ENCODE measurements at regions not wholly inside any gene's neighbourhood (a gene's known extent, or its start where the extent isn't known, plus 50 kb on each side); places are given as distances from the start of the nearest gene placed in this dataset.

DNA sequence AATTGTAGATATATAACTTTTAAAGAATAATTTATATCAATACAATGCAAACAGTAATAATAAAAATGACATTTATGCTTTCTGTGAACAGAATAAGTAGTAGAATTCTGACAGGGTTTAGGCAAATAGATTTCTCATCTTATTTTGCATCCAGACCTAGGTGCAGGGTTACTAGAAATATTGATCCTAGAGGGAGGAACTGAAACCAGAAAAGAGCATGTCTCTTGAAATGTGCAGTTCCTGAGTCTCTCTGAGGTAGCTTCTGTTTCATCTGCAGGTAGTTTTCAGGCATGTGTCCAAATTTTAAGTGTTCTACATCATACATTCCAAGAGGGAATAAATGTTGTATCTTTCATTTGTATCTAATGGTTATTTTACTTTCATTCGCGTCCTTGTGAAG is 631.9 kb upstream of the ADGRL4 start:
- no peaks in the 10 kb centered on the region for H3K36me3 ChIP-seq (replicated peaks in 1 of 2; ENCODE audit: control insufficient read depth in 1 of 2, insufficient read depth in 2 of 2, low read length in 2 of 2)
- no peak overlapping the region for H3K9ac ChIP-seq (ENCODE audit: insufficient read depth, low read depth, low read length)
- 94% methylated on average over 2 of the region's 2 CpGs for WGBS (ENCODE audit: low lambda C conversion rate)
- no peaks in the 10 kb centered on the region for H3K4me1 ChIP-seq (ENCODE audit: insufficient read depth, low read length)
- ChIA-PET POLR2A (no interaction called here), CTCF (ENCODE audit: low intra/inter-chr PET ratio, low total read pairs) (no interaction called here)
- no TSS peak for BruUV-seq (replicated peaks)
- H2AFZ ChIP-seq (ENCODE audit: low read length) = no peak overlapping the region
- no peaks in the 10 kb centered on the region for H3K27me3 ChIP-seq (ENCODE audit: control insufficient read depth in 1 of 2, insufficient read depth in 2 of 2, low read length in 2 of 2)
- no peaks in the 10 kb centered on the region for H3K79me2 ChIP-seq (ENCODE audit: insufficient read depth, low read length)
- H3K9me3 ChIP-seq (ENCODE audit: low read length) = peaks cover 22% of the 10 kb centered on the region
- in situ Hi-C loops (cut with HindIII; ENCODE audit: extremely low pct_ligation_motif_present, low pct_unique_long_range_greater_than_20kb) = no loop called here
- no peak overlapping the region for H3K27ac ChIP-seq (ENCODE audit: extremely low read length, insufficient read depth, low read length)
- TF ChIP-seq EHMT2 (IDR thresholded peaks at IDR 0.05; ENCODE audit: borderline replicate concordance, low read depth, low read length) = no peak
- intact Hi-C loops (cut with micrococcal nuclease; ENCODE audit: unreplicated experiment) = no loop called here
- H3K4me2 ChIP-seq (ENCODE audit: low read depth, low read length) = no peak overlapping the region
- H4K20me1 ChIP-seq (ENCODE audit: insufficient read depth, low read length) = no peaks in the 10 kb centered on the region
- DNase-seq (ENCODE audit: low spot score) (no peak), ATAC-seq (no peak), FAIRE-seq (no peak)
- no peak overlapping the region for H3K4me3 ChIP-seq (replicated peaks in 1 of 3; ENCODE audit: insufficient read depth in 1 of 3, low read depth in 2 of 3, low read length in 3 of 3)

DNA sequence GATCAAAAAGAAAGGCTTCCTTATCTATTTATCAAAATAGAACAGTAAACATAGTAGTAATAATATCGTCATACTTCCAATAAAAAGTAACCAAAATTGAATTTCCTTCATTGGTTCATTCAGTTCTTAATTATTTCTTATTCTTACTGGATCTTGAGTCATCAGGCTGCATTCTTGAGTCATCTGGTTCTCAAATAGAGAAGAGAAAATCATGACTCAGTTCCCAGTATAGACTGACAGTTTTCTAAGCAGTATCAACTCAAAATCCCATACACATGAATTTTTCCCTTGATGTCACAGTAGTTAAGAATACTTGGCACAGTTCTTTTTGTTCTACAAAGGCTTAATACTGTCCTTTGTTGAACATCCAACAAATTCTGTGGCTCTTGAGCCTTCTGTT is 626.9 kb upstream of the ADGRL4 start:
- Histone ChIP-seq H3K9me3 (ENCODE audit: low read length) (peaks cover 55% of the 10 kb centered on the region), H3K4me2 (ENCODE audit: low read depth, low read length) (no peak overlapping the region), H3K27ac (ENCODE audit: extremely low read length, insufficient read depth, low read length) (no peak overlapping the region), H3K27me3 (ENCODE audit: control insufficient read depth in 1 of 2, insufficient read depth in 2 of 2, low read length in 2 of 2) (no peaks in the 10 kb centered on the region), H3K79me2 (ENCODE audit: insufficient read depth, low read length) (no peaks in the 10 kb centered on the region), H3K4me1 (ENCODE audit: insufficient read depth, low read length) (no peaks in the 10 kb centered on the region), H3K36me3 (replicated peaks in 1 of 2; ENCODE audit: control insufficient read depth in 1 of 2, insufficient read depth in 2 of 2, low read length in 2 of 2) (no peaks in the 10 kb centered on the region), H3K9ac (ENCODE audit: insufficient read depth, low read depth, low read length) (no peak overlapping the region), H3K4me3 (replicated peaks in 1 of 3; ENCODE audit: insufficient read depth in 1 of 3, low read depth in 2 of 3, low read length in 3 of 3) (no peak overlapping the region), H4K20me1 (ENCODE audit: insufficient read depth, low read length) (no peaks in the 10 kb centered on the region), H2AFZ (ENCODE audit: low read length) (no peak overlapping the region)
- POLR2A ChIA-PET = no interaction called here
- in situ Hi-C loops (cut with HindIII; ENCODE audit: extremely low pct_ligation_motif_present, low pct_unique_long_range_greater_than_20kb) (no loop called here), intact Hi-C loops (cut with micrococcal nuclease; ENCODE audit: unreplicated experiment) (no loop called here)
- TF ChIP-seq MED1 (CRISPR knock-in tag; IDR thresholded peaks at IDR 0.05) (no peak), ZNF557 (CRISPR knock-in tag; IDR thresholded peaks at IDR 0.05) (no peak)
- TF ChIP-seq, protein P1, sequence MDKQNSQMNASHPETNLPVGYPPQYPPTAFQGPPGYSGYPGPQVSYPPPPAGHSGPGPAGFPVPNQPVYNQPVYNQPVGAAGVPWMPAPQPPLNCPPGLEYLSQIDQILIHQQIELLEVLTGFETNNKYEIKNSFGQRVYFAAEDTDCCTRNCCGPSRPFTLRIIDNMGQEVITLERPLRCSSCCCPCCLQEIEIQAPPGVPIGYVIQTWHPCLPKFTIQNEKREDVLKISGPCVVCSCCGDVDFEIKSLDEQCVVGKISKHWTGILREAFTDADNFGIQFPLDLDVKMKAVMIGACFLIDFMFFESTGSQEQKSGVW (CRISPR knock-in tag; IDR thresholded peaks at IDR 0.05; ENCODE audit: borderline replicate concordance) = no peak
- FAIRE-seq (no peak), DNase-seq (ENCODE audit: low spot score) (no peak), ATAC-seq (no peak)
- 4% methylated on average over 1 of the region's 1 CpG for WGBS (ENCODE audit: low lambda C conversion rate)
- CTCF ChIA-PET (ENCODE audit: low intra/inter-chr PET ratio, low total read pairs) = no interaction called here
- BruUV-seq (replicated peaks) = no TSS peak

All from HepG2 (cell line).